Nephron (organoid): ENCODE measurements at regions not wholly inside any gene's neighbourhood (a gene's known extent, or its start where the extent isn't known, plus 50 kb on each side); places are given as distances from the start of the nearest gene placed in this dataset.
A peak's percentile ranks its signal among the peaks of the same experiment; 100 is the strongest.

Experiments used
- H3K27ac Mint-ChIP-seq, 3 experiments: 2 replicates each; pipeline ENCODE4 v1.8.0; 2020; ENCODE audit warnings: mixed read lengths in 3 of 3, mild to moderate bottlenecking in 2 of 3, moderate library complexity in 1 of 3
- H3K27me3 Mint-ChIP-seq: 2 replicates; pipeline ENCODE4 v1.8.0; 2021; ENCODE audit warnings: low read depth, mild to moderate bottlenecking, moderate library complexity, mixed read lengths
- H3K36me3 Mint-ChIP-seq: 2 replicates; pipeline ENCODE4 v1.8.0; 2020; ENCODE audit warnings: low read depth, mixed read lengths
- H3K4me1 Mint-ChIP-seq: 2 replicates; pipeline ENCODE4 v1.8.0; 2020; ENCODE audit warnings: mixed read lengths
- H3K4me3 Mint-ChIP-seq, 3 experiments: 2 replicates each; pipeline ENCODE4 v1.8.0; 2020; ENCODE audit warnings: mild to moderate bottlenecking in 3 of 3, mixed read lengths in 3 of 3, moderate library complexity in 2 of 3
- H3K9me3 Mint-ChIP-seq: 2 replicates; pipeline ENCODE4 v1.8.0; 2020; ENCODE audit warnings: mixed read lengths
- TF ChIP-seq, protein P1 (sequence below), 3 experiments: fragments of 200-600 bp; sonication (generic); IDR thresholded peaks; one replicate each; pipeline ENCODE4 v1.5.0; 2021; ENCODE audit warnings: antibody characterized with exemption in 3 of 3; ENCODE audit not compliant: unreplicated experiment in 3 of 3

GRCh38 chr9:13614060-13614459, 334.6 kb upstream of the MPDZ start:
- TF ChIP-seq, protein P1, sequence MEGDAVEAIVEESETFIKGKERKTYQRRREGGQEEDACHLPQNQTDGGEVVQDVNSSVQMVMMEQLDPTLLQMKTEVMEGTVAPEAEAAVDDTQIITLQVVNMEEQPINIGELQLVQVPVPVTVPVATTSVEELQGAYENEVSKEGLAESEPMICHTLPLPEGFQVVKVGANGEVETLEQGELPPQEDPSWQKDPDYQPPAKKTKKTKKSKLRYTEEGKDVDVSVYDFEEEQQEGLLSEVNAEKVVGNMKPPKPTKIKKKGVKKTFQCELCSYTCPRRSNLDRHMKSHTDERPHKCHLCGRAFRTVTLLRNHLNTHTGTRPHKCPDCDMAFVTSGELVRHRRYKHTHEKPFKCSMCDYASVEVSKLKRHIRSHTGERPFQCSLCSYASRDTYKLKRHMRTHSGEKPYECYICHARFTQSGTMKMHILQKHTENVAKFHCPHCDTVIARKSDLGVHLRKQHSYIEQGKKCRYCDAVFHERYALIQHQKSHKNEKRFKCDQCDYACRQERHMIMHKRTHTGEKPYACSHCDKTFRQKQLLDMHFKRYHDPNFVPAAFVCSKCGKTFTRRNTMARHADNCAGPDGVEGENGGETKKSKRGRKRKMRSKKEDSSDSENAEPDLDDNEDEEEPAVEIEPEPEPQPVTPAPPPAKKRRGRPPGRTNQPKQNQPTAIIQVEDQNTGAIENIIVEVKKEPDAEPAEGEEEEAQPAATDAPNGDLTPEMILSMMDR (IDR thresholded peaks at IDR 0.05; ENCODE audit: unreplicated experiment in 3 of 3): no peak

DNA sequence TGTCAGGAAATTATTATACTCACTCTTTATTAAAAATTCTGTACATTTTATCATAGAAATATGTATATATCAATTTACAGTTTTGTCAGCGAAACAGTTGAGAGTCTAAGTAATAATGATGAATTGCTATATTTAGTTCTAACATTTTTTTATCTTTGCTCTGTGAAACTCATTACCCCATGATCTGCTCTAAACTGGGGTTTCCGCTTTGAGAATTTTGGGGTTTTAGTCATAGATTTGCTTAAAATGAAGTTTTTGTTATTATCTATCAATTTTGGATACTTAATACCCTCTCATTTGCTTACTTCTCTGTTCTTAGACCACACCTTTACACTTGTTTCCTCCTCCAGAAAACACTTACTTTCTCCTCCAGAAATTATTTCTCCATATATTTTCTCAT, 333.8 kb upstream of the MPDZ start:
- Mint-ChIP-seq H3K4me3 (no peak overlapping the region), H3K27ac (peak overlapping the region; percentile 23 to 81 (median 59)), H3K4me1 (peaks cover 39% of the 10 kb centered on the region), H3K27me3 (no peaks in the 10 kb centered on the region), H3K36me3 (no peaks in the 10 kb centered on the region), H3K9me3 (peaks cover 3% of the 10 kb centered on the region)
- TF ChIP-seq, protein P1 (IDR thresholded peaks at IDR 0.05; ENCODE audit: unreplicated experiment in 3 of 3): no peak

More at GRCh38 chr9:13614060-13614459, 334.6 kb upstream of the MPDZ start:
- Mint-ChIP-seq H3K9me3 (peaks cover 3% of the 10 kb centered on the region), H3K27me3 (no peaks in the 10 kb centered on the region), H3K4me3 (no peak overlapping the region), H3K36me3 (no peaks in the 10 kb centered on the region), H3K27ac (peak overlapping the region; percentile 59 to 81 (median 63)), H3K4me1 (peaks cover 34% of the 10 kb centered on the region)

- peak overlapping the region; percentile 16 to 29 (median 20) for H3K4me3 Mint-ChIP-seq
- H3K9me3 Mint-ChIP-seq: peaks cover 7% of the 10 kb centered on the region
- TF ChIP-seq, protein P1 (IDR thresholded peaks at IDR 0.05; ENCODE audit: unreplicated experiment in 3 of 3): no peak
- H3K27me3 Mint-ChIP-seq: no peaks in the 10 kb centered on the region
- peak overlapping the region; percentile 90 to 92 (median 90) for H3K27ac Mint-ChIP-seq
- peaks cover 43% of the 10 kb centered on the region for H3K4me1 Mint-ChIP-seq
- no peaks in the 10 kb centered on the region for H3K36me3 Mint-ChIP-seq
Observed at GRCh38 chr9:13608451-13608850, 329.0 kb upstream of the MPDZ start.

DNA sequence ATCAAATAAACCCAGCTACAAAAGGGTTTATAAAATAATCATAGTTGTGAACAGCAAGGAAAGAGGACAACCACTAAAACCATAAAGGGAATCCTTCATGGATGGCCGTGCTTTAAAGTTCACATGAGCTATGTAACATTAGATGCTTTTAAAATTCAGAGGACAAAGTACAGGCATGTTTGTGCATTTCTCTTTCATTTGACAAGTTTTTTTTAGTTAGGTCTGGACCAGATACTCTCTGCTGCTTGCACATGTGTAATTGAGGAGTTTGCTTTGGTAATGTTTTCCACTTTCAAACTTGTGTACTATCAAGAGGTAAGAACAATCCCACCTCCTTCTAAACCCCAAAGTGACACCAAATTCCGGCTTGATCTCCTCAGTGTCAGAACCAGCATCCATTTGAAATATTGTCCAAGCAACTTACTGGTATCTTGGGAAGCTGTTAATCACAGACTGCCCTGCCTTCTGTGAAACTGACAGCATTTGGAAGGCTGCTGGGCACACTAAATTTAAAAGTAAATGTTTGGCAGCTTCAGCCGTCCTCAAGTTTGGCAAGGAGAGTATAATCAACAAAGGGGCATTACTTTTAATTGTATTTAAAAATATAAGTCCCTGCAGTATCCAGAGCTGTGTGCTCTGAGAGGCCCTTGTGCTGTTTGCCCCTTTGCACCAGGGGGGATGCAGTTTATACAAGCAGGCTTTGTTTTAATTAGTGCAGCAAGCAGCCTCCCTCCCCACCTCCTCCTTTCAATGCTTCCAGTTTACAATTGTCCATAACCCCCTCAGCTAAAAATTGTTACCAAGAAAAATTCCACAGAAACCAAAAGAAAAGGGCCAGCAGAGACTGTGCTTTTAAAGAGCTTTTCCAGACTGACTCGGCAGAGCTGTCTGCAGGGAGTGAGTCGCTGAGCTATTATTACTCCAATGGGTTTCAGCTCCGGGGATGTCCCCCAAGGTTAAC, 328.3 kb upstream of the MPDZ start:
- TF ChIP-seq, protein P1 (IDR thresholded peaks at IDR 0.05; ENCODE audit: unreplicated experiment in 3 of 3): no peak
- Mint-ChIP-seq H3K4me1 (peaks cover 43% of the 10 kb centered on the region), H3K27me3 (peaks cover 3% of the 10 kb centered on the region), H3K9me3 (peaks cover 10% of the 10 kb centered on the region), H3K36me3 (no peaks in the 10 kb centered on the region), H3K4me3 (peak overlapping the region; percentile 31 to 55 (median 34)), H3K27ac (peak overlapping the region; percentile 90 to 92 (median 90))

DNA sequence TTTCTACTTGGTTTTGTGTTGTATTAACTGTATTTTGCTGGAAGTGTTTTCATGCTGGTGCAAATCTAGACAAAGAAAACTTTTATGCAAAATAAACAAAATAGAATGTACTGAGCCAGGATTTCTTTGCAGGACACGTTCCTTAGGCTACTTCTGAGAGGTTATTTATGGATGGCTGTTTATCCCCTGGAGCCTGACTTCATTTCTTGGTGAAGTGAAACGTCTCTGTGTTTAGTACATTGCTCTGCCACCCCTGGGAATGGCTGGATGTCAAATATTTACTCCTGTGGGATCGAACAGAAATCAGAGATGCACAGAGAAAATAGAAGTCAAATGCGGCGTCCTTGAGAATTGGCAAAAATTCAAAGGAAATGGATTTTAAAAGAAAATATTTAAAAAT, 327.1 kb upstream of the MPDZ start:
- H3K9me3 Mint-ChIP-seq: peaks cover 13% of the 10 kb centered on the region
- H3K36me3 Mint-ChIP-seq: no peaks in the 10 kb centered on the region
- TF ChIP-seq, protein P1 (IDR thresholded peaks at IDR 0.05; ENCODE audit: unreplicated experiment in 3 of 3): no peak
- peak overlapping the region; percentile 90 to 92 (median 90) for H3K27ac Mint-ChIP-seq
- peaks cover 3% of the 10 kb centered on the region for H3K27me3 Mint-ChIP-seq
- H3K4me1 Mint-ChIP-seq: peaks cover 43% of the 10 kb centered on the region
- H3K4me3 Mint-ChIP-seq: peak overlapping the region; percentile 39 to 62 (median 40)
